Activated CD4-positive, alpha-beta memory T cell treated with anti-CD3 and anti-CD28 coated beads, Interleukin-2, amount 10 ng/mL, durations not matched to agents 7 days and 5 days (primary cell): ENCODE measurements at regions not wholly inside any gene's neighbourhood (a gene's known extent, or its start where the extent isn't known, plus 50 kb on each side); places are given as distances from the start of the nearest gene placed in this dataset.

Experiments
- CTCF ChIA-PET: fragments of 350-600 bp; sonication (Branson Sonifier 250); formaldehyde crosslinking; loops from one replicate; lab custom pipeline; 2021; ENCODE audit warnings: antibody characterized with exemption, inconsistent platforms; lab: Charles Lee
- POLR2A ChIA-PET: fragments of 350-600 bp; sonication (Branson Sonifier 250); formaldehyde crosslinking; loops from one replicate; lab custom pipeline; 2021; ENCODE audit warnings: antibody characterized with exemption; lab: Charles Lee
- DNase-seq: peaks from one replicate; pipeline ENCODE4 v3.0.0-alpha.2; 2020
- H3K27ac Mint-ChIP-seq: one replicate; pipeline ENCODE4 v1.8.0; 2021; ENCODE audit warnings: mild to moderate bottlenecking, mixed read lengths
- H3K27me3 Mint-ChIP-seq: one replicate; pipeline ENCODE4 v1.8.0; 2021; ENCODE audit warnings: mixed read lengths
- H3K36me3 Mint-ChIP-seq: one replicate; pipeline ENCODE4 v1.8.0; 2021; ENCODE audit warnings: low read depth, mixed read lengths
- H3K4me1 Mint-ChIP-seq: one replicate; pipeline ENCODE4 v1.8.0; 2021; ENCODE audit warnings: mixed read lengths
- H3K4me3 Mint-ChIP-seq: one replicate; pipeline ENCODE4 v1.8.0; 2021; ENCODE audit warnings: mild to moderate bottlenecking, mixed read lengths
- H3K9me3 Mint-ChIP-seq: one replicate; pipeline ENCODE4 v1.8.0; 2021; ENCODE audit warnings: mixed read lengths

DNA sequence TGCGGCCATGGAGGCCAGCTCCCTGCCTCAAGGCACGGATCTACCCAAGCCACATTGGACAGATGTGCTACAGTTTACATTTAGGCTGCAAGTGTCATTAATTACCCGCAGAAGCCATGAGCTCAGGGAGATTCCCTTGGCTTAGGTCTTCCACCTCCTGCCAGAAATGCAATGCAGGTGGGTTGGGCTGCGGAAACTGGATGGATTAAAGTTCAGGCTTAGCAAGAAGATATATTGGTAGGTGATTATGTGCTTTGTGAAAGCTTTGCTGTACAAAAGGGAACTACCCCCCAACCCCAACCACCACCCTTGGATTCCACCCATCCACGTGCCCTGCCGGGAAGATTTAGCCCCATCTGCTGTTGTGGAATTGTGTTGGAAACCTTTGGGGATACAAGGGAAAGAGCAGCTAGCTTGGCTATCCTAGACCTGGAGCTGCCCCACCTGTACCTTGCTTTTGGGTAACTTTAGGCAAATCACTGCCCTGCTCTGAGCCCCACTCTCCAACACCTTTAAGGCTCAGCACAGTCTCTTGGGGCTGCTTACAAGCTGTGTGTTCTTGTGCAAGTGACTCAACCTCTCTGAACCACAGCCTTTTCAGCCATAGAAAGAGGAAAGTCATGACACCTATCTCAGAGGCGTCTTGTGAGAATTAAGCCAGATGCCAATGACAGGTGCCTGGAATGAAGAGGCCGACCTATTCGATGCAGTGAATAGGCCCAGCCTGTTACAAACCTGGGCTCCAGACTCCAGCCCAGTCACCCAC lies 141.6 kb upstream of the GLI2 start:
- H3K27me3 Mint-ChIP-seq = peaks cover 10% of the 10 kb centered on the region
- CTCF ChIA-PET = no interaction called here
- H3K9me3 Mint-ChIP-seq = no peaks in the 10 kb centered on the region
- no peaks in the 10 kb centered on the region for H3K4me1 Mint-ChIP-seq
- H3K36me3 Mint-ChIP-seq = no peaks in the 10 kb centered on the region
- H3K27ac Mint-ChIP-seq = no peak overlapping the region
- no peak overlapping the region for H3K4me3 Mint-ChIP-seq
- no peak for DNase-seq
- POLR2A ChIA-PET = no interaction called here

- DNase-seq = no peak
- CTCF ChIA-PET = interaction anchor here (0.6 kb wide), 1 partner anchor 72 kb away, joined by 3 read pairs; no protein-coding TSS in a partner anchor
- no peak overlapping the region for H3K4me3 Mint-ChIP-seq
- POLR2A ChIA-PET = no interaction called here
- no peaks in the 10 kb centered on the region for H3K9me3 Mint-ChIP-seq
- H3K27me3 Mint-ChIP-seq = peaks cover 4% of the 10 kb centered on the region
- no peaks in the 10 kb centered on the region for H3K36me3 Mint-ChIP-seq
- H3K4me1 Mint-ChIP-seq = no peaks in the 10 kb centered on the region
- H3K27ac Mint-ChIP-seq = no peak overlapping the region
Measured at GRCh38 chr2:120594856-120595685, 140.6 kb upstream of the GLI2 start.

- ChIA-PET CTCF (no interaction called here), POLR2A (no interaction called here)
- no peaks in the 10 kb centered on the region for H3K27me3 Mint-ChIP-seq
- no peaks in the 10 kb centered on the region for H3K36me3 Mint-ChIP-seq
- no peaks in the 10 kb centered on the region for H3K4me1 Mint-ChIP-seq
- no peak overlapping the region for H3K27ac Mint-ChIP-seq
- DNase-seq = no peak
- no peaks in the 10 kb centered on the region for H3K9me3 Mint-ChIP-seq
- H3K4me3 Mint-ChIP-seq = no peak overlapping the region
Measured at GRCh38 chr2:120595739-120596138, 139.9 kb upstream of the GLI2 start.

- no peaks in the 10 kb centered on the region for H3K9me3 Mint-ChIP-seq
- CTCF ChIA-PET = no interaction called here
Measured at GRCh38 chr2:120596191-120596811, 139.4 kb upstream of the GLI2 start.

DNA sequence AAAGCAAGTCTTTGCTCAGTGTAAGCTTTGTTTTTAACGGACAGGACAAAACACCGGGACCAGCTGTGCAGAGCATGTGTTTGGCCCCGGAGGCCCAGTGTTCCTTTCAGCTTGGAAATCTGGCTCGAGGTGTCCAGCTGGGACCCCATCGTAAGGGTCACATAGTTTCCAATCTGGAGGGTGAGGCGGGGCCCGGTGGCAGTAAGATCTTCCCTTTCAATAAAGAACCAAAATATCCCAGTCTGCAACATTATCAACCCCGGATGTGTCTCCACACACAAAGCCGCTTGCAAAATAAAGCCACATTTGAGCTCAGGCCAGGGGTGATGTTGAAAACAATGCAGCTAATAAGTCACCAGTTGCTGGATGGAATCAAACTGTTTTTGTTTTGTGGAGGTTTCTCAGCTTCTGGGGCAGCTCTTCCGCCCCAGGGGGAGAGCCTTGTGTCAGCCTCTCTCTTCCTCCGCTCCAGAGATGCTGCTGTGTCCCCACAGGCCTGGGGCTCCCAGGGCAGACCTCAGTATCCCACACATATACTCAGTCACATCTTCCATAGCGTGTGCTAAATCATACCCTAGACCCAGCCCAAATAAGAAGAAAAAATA lies 138.6 kb upstream of the GLI2 start:
- POLR2A ChIA-PET = no interaction called here
- no peaks in the 10 kb centered on the region for H3K36me3 Mint-ChIP-seq

More at GRCh38 chr2:120596191-120596811, 139.4 kb upstream of the GLI2 start:
- Mint-ChIP-seq H3K27me3 (no peaks in the 10 kb centered on the region), H3K4me3 (no peak overlapping the region), H3K27ac (no peak overlapping the region), H3K36me3 (no peaks in the 10 kb centered on the region), H3K4me1 (no peaks in the 10 kb centered on the region)
- no peak for DNase-seq
- POLR2A ChIA-PET = no interaction called here

GRCh38 chr2:120597595-120598193 lies 138.0 kb upstream of the GLI2 start:
- H3K9me3 Mint-ChIP-seq = no peaks in the 10 kb centered on the region
- no peak overlapping the region for H3K4me3 Mint-ChIP-seq
- H3K4me1 Mint-ChIP-seq = no peaks in the 10 kb centered on the region
- no peaks in the 10 kb centered on the region for H3K27me3 Mint-ChIP-seq
- H3K36me3 Mint-ChIP-seq = no peaks in the 10 kb centered on the region
- DNase-seq = no peak
- ChIA-PET CTCF (no interaction called here), POLR2A (no interaction called here)
- H3K27ac Mint-ChIP-seq = no peak overlapping the region

More for the DNA sequence above, 138.6 kb upstream of the GLI2 start:
- Mint-ChIP-seq H3K27me3 (no peaks in the 10 kb centered on the region), H3K27ac (no peak overlapping the region), H3K4me1 (no peaks in the 10 kb centered on the region), H3K9me3 (no peaks in the 10 kb centered on the region), H3K4me3 (no peak overlapping the region)
- CTCF ChIA-PET = no interaction called here
- no peak for DNase-seq

DNA sequence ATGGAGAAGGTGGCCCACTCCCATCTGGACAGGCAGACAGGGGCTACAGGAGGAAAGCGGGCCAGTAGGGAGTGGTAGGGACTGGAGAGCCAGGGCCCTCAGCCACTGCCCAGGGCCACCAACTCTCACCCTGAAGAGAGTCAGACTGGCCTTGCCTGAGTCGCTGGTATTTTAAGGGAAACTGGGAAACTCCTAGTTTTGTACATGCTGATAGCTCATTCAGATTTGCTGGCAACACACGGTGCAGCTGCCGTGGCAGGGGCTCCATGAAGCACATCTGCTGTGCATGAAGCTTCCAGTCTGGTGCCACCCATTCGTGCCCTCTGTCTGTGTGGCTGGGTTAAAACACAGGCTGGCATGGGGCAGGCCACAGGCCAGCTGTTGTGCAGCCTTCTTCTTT lies 137.3 kb upstream of the GLI2 start:
- POLR2A ChIA-PET = no interaction called here
- no peaks in the 10 kb centered on the region for H3K27me3 Mint-ChIP-seq
- H3K4me1 Mint-ChIP-seq = no peaks in the 10 kb centered on the region
- H3K9me3 Mint-ChIP-seq = no peaks in the 10 kb centered on the region
- no peak overlapping the region for H3K27ac Mint-ChIP-seq
- H3K36me3 Mint-ChIP-seq = no peaks in the 10 kb centered on the region
- H3K4me3 Mint-ChIP-seq = no peak overlapping the region
- CTCF ChIA-PET = no interaction called here
- DNase-seq = no peak

- Mint-ChIP-seq H3K9me3 (no peaks in the 10 kb centered on the region), H3K27me3 (no peaks in the 10 kb centered on the region), H3K27ac (no peak overlapping the region), H3K4me3 (no peak overlapping the region), H3K4me1 (no peaks in the 10 kb centered on the region), H3K36me3 (no peaks in the 10 kb centered on the region)
- ChIA-PET CTCF (no interaction called here), POLR2A (no interaction called here)
- DNase-seq = no peak
Measured at GRCh38 chr2:120599072-120599471, 136.6 kb upstream of the GLI2 start.

- no peak overlapping the region for H3K27ac Mint-ChIP-seq
- H3K4me3 Mint-ChIP-seq = no peak overlapping the region
- no peaks in the 10 kb centered on the region for H3K4me1 Mint-ChIP-seq
- no peaks in the 10 kb centered on the region for H3K36me3 Mint-ChIP-seq
- no peak for DNase-seq
- ChIA-PET POLR2A (no interaction called here), CTCF (no interaction called here)
- no peaks in the 10 kb centered on the region for H3K9me3 Mint-ChIP-seq
- H3K27me3 Mint-ChIP-seq = no peaks in the 10 kb centered on the region
Measured at GRCh38 chr2:120599656-120600055, 136.0 kb upstream of the GLI2 start.

DNA sequence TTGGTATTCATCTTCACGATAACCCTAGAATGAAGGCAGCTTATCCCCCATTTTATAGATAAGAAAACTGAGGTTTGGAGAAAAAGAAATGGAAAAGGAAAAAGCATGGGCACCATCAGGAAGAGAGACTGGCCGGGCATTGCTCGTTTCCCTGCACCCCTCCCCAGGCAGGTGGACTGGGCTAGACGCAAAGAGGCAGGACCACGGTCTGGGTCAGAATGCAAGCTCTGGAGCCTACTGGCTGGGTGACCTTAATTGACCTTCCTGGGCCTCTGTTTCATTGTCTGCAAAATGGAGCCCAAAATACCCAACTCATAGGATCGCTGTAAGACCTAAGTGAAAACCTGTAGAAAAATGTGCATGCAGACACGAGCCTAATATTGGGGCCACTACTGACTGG lies 135.3 kb upstream of the GLI2 start:
- no peak for DNase-seq
- no peak overlapping the region for H3K4me3 Mint-ChIP-seq
- no peak overlapping the region for H3K27ac Mint-ChIP-seq
- CTCF ChIA-PET = no interaction called here
- H3K36me3 Mint-ChIP-seq = no peaks in the 10 kb centered on the region
- no peaks in the 10 kb centered on the region for H3K9me3 Mint-ChIP-seq
- no peaks in the 10 kb centered on the region for H3K4me1 Mint-ChIP-seq
- no peaks in the 10 kb centered on the region for H3K27me3 Mint-ChIP-seq
- POLR2A ChIA-PET = no interaction called here

DNA sequence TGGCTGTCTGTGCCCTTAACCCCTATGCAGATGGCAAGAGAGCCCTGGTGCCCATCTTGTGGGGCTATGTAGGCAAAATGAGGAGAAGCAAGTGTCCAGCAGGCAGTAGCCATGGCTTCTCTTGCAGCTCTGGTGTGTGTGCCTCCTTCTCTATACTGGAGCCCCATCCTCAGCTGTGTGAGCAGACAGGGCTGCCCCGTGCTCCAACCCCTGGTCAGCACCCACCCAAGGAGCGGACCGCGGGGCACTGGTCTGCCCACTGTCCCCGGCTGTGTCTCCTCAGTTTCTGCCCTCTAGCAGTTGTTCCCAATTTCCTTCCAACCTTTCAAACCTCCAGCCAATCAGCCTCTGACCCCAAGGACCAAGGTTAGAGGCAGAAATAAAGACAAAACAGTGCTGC lies 134.9 kb upstream of the GLI2 start:
- Mint-ChIP-seq H3K27ac (no peak overlapping the region), H3K27me3 (no peaks in the 10 kb centered on the region), H3K9me3 (no peaks in the 10 kb centered on the region), H3K4me1 (no peaks in the 10 kb centered on the region), H3K4me3 (no peak overlapping the region), H3K36me3 (no peaks in the 10 kb centered on the region)
- ChIA-PET POLR2A (no interaction called here), CTCF (no interaction called here)
- DNase-seq = no peak

DNA sequence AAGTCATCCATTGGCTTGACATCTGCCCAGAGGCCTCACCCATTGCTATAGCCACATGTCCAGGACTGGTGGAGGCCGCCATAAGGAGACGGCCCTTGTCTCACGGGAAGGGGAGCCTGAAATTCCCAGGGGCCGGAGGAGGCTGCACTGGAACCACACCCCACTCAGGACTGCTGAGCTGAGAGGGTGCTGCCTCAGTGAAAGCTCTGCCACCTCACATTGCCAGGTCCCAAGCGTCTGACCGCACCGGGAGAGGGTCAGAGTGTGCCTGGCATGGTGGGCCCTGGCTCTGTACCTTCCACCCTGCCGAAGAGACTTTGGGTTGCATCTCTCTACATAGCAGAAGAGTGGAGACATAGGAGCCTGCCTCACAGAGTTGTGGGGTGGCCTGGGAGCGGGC lies 134.1 kb upstream of the GLI2 start:
- Mint-ChIP-seq H3K4me3 (no peak overlapping the region), H3K4me1 (no peaks in the 10 kb centered on the region), H3K27me3 (no peaks in the 10 kb centered on the region), H3K36me3 (no peaks in the 10 kb centered on the region), H3K9me3 (no peaks in the 10 kb centered on the region), H3K27ac (no peak overlapping the region)
- POLR2A ChIA-PET = no interaction called here
- no peak for DNase-seq
- CTCF ChIA-PET = no interaction called here

DNA sequence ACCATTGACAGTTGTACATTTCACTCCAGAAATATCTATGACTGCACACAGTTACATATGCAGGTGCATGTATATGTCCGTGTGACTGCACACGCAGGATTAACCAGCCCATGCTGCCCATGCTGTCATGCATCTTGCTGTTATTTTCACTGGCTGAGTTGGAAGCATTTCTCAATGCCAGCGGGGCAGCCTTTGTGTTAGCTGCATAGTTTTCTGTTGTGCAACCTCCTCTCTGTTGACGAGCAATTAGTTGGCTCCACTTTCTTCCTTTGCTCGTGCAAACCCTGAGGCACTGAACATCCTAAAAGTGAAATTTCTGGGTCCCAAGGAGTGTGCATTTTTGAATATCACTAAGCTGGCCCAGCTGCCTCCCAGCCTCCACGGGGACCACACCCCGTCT lies 133.4 kb upstream of the GLI2 start:
- Mint-ChIP-seq H3K27me3 (no peaks in the 10 kb centered on the region), H3K9me3 (no peaks in the 10 kb centered on the region), H3K36me3 (no peaks in the 10 kb centered on the region), H3K4me3 (no peak overlapping the region), H3K4me1 (no peaks in the 10 kb centered on the region), H3K27ac (no peak overlapping the region)
- POLR2A ChIA-PET = no interaction called here
- CTCF ChIA-PET = no interaction called here
- DNase-seq = no peak
